Panc1 (cell line): ENCODE measurements at regions not wholly inside any gene's neighbourhood (a gene's known extent, or its start where the extent isn't known, plus 50 kb on each side); places are given as distances from the start of the nearest gene placed in this dataset.

Experiments
- ATAC-seq: fragments of 200-7000 bp; cut with Tn5 transposase; 2 replicates; pipeline ENCODE4 v1.9.1; 2020; ENCODE audit warnings: mild to moderate bottlenecking, moderate library complexity
- BruUV-seq: library from RNA; stranded (reverse); fragments of 400-500 nt; replicated peaks from 2 replicates; lab custom pipeline; 2021; lab: Mats Ljungman, UMichigan
- CTCF ChIA-PET: fragments of 300-600 bp; sonication (Branson Sonifier 250); formaldehyde crosslinking; loops from one replicate; lab custom pipeline; 2022; ENCODE audit warnings: antibody characterized with exemption; lab: Charles Lee
- POLR2A ChIA-PET: fragments of 300-600 bp; sonication (Branson Sonifier 250); formaldehyde crosslinking; loops from one replicate; lab custom pipeline; 2022; ENCODE audit warnings: antibody characterized with exemption; lab: Charles Lee
- DNase-seq: peaks from one replicate; pipeline ENCODE4 v3.0.0-alpha.2; 2010; ENCODE audit warnings: low read depth, low spot score
- H3K27ac ChIP-seq: 2 replicates; pipeline ENCODE4 v1.5.1; 2011; ENCODE audit warnings: mild to moderate bottlenecking, low read length, inconsistent platforms
- H3K27me3 ChIP-seq: fragments of 200-500 bp; sonication (Bioruptor generic); 2 replicates; pipeline ENCODE4 v1.6.0; 2014; ENCODE audit warnings: low read length, inconsistent platforms; ENCODE audit not compliant: control insufficient read depth, insufficient read depth
- H3K36me3 ChIP-seq: fragments of 200-500 bp; sonication (Bioruptor generic); 2 replicates; pipeline ENCODE4 v1.5.1; 2014; ENCODE audit warnings: inconsistent platforms, mild to moderate bottlenecking, low read length, moderate library complexity; ENCODE audit not compliant: control insufficient read depth, insufficient read depth
- H3K4me1 ChIP-seq: 2 replicates; pipeline ENCODE4 v1.5.1; 2011; ENCODE audit warnings: inconsistent platforms, mild to moderate bottlenecking, low read length, moderate library complexity; ENCODE audit not compliant: control insufficient read depth, insufficient read depth
- H3K4me3 ChIP-seq, 2 experiments: 2 replicates each; pipeline ENCODE4 v1.5.1; 2011 to 2012; ENCODE audit warnings: low read depth in 2 of 2, low read length in 2 of 2, mild to moderate bottlenecking in 2 of 2, inconsistent platforms in 1 of 2, moderate library complexity in 1 of 2
- H3K9me3 ChIP-seq: fragments of 200-500 bp; sonication (Bioruptor generic); 2 replicates; pipeline ENCODE4 v1.5.1; 2014; ENCODE audit warnings: low read depth, mild to moderate bottlenecking, inconsistent platforms, low read length, moderate library complexity; ENCODE audit not compliant: control insufficient read depth, insufficient read depth
- CTCF ChIP-seq: fragments of 450-650 bp; IDR thresholded peaks from 2 replicates; pipeline ENCODE4 v1.5.1; 2017; ENCODE audit warnings: mild to moderate bottlenecking
- POLR2AphosphoS5 ChIP-seq: IDR thresholded peaks from 2 replicates; pipeline ENCODE4 v1.6.1; 2012; ENCODE audit warnings: mild to moderate bottlenecking, low read depth, low read length, moderate library complexity
- SIN3A ChIP-seq: IDR thresholded peaks from 2 replicates; pipeline ENCODE4 v1.6.1; 2012; ENCODE audit warnings: low read depth, mild to moderate bottlenecking, low read length, moderate library complexity, borderline replicate concordance; ENCODE audit not compliant: insufficient read depth
- TCF7L2 ChIP-seq: IDR thresholded peaks from 2 replicates; pipeline ENCODE4 v1.6.1; 2011; ENCODE audit warnings: mild to moderate bottlenecking, low read depth, low read length, inconsistent platforms
- in situ Hi-C: cut with HindIII; loops from 2 replicates; pipeline ENCODE4 v1.10.0; 2016; ENCODE audit warnings: low sequenced_read_pairs, low pct_unique_long_range_greater_than_20kb
- intact Hi-C: fragments of 100-400 bp; cut with micrococcal nuclease; formaldehyde crosslinking; loops from one replicate; pipeline ENCODE4 v1.10.0; 2022; ENCODE audit not compliant: unreplicated experiment
- TF ChIP-seq, protein P1 (sequence below), 2 experiments: IDR thresholded peaks; 2 replicates each; pipeline ENCODE4 v1.6.1; 2011 to 2012; ENCODE audit warnings: low read depth in 2 of 2, control low read depth in 1 of 2, low read length in 1 of 2, mild to moderate bottlenecking in 1 of 2, moderate library complexity in 1 of 2; ENCODE audit not compliant: insufficient read depth in 1 of 2

DNA sequence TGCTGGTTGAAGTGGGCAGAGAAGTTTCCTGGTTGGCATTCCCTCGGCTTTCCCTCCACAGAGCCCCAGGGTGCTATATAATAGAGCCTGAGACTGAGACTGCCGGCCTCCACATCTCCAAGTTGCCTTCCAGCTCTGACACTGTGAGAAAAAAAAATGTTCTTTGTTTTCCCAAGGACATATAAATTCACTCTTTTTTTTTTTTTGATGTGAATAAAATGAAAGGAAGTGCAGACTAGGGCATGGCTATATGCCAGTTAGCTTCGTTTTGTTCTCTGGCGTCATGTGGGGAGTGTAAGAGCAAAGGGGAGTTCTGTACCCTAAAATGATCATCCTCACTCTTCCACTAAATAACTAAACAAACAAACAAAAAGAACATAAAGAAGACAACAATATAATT is 101.6 kb downstream of the TNFSF18 start:
- no peak overlapping the region for H3K27ac ChIP-seq
- no peaks in the 10 kb centered on the region for H3K4me1 ChIP-seq
- DNase-seq (no peak), ATAC-seq (no peak)
- CTCF ChIA-PET, result interaction anchor here (0.7 kb wide), 1 partner anchor 70 kb away, joined by 3 read pairs; no protein-coding TSS in a partner anchor
- TF ChIP-seq SIN3A (no peak), POLR2AphosphoS5 (no peak), CTCF (no peak), TCF7L2 (no peak)
- TF ChIP-seq, protein P1, sequence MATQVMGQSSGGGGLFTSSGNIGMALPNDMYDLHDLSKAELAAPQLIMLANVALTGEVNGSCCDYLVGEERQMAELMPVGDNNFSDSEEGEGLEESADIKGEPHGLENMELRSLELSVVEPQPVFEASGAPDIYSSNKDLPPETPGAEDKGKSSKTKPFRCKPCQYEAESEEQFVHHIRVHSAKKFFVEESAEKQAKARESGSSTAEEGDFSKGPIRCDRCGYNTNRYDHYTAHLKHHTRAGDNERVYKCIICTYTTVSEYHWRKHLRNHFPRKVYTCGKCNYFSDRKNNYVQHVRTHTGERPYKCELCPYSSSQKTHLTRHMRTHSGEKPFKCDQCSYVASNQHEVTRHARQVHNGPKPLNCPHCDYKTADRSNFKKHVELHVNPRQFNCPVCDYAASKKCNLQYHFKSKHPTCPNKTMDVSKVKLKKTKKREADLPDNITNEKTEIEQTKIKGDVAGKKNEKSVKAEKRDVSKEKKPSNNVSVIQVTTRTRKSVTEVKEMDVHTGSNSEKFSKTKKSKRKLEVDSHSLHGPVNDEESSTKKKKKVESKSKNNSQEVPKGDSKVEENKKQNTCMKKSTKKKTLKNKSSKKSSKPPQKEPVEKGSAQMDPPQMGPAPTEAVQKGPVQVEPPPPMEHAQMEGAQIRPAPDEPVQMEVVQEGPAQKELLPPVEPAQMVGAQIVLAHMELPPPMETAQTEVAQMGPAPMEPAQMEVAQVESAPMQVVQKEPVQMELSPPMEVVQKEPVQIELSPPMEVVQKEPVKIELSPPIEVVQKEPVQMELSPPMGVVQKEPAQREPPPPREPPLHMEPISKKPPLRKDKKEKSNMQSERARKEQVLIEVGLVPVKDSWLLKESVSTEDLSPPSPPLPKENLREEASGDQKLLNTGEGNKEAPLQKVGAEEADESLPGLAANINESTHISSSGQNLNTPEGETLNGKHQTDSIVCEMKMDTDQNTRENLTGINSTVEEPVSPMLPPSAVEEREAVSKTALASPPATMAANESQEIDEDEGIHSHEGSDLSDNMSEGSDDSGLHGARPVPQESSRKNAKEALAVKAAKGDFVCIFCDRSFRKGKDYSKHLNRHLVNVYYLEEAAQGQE (IDR thresholded peaks at IDR 0.05; ENCODE audit: insufficient read depth in 1 of 2, low read depth in 2 of 2, low read length in 1 of 2), result no peak
- H3K27me3 ChIP-seq, result no peaks in the 10 kb centered on the region
- POLR2A ChIA-PET, result no interaction called here
- H3K9me3 ChIP-seq, result no peaks in the 10 kb centered on the region
- H3K36me3 ChIP-seq, result no peaks in the 10 kb centered on the region
- intact Hi-C loops, result no loop called here
- in situ Hi-C loops, result no loop called here
- no peak overlapping the region for H3K4me3 ChIP-seq
- BruUV-seq, result no TSS peak

GRCh38 chr1:172950528-172950927 is 100.2 kb downstream of the TNFSF18 start:
- no peak for ATAC-seq
- POLR2A ChIA-PET, result no interaction called here

More at GRCh38 chr1:172950528-172950927, 100.2 kb downstream of the TNFSF18 start:
- Histone ChIP-seq H3K4me3 (no peak overlapping the region), H3K9me3 (no peaks in the 10 kb centered on the region), H3K27ac (no peak overlapping the region), H3K4me1 (no peaks in the 10 kb centered on the region), H3K27me3 (no peaks in the 10 kb centered on the region), H3K36me3 (no peaks in the 10 kb centered on the region)
- TF ChIP-seq POLR2AphosphoS5 (no peak), TCF7L2 (no peak), CTCF (no peak), SIN3A (no peak)
- TF ChIP-seq, protein P1 (IDR thresholded peaks at IDR 0.05; ENCODE audit: insufficient read depth in 1 of 2, low read depth in 2 of 2, low read length in 1 of 2), result no peak
- in situ Hi-C loops (no loop called here), intact Hi-C loops (no loop called here)
- no peak for DNase-seq
- CTCF ChIA-PET, result no interaction called here
- no TSS peak for BruUV-seq
